ENCODE measurements at regions not wholly inside any gene's neighbourhood (a gene's known extent, or its start where the extent isn't known, plus 50 kb on each side); places are given as distances from the start of the nearest gene placed in this dataset.
A peak's percentile ranks its signal among the peaks of the same experiment; 100 is the strongest.

DNA sequence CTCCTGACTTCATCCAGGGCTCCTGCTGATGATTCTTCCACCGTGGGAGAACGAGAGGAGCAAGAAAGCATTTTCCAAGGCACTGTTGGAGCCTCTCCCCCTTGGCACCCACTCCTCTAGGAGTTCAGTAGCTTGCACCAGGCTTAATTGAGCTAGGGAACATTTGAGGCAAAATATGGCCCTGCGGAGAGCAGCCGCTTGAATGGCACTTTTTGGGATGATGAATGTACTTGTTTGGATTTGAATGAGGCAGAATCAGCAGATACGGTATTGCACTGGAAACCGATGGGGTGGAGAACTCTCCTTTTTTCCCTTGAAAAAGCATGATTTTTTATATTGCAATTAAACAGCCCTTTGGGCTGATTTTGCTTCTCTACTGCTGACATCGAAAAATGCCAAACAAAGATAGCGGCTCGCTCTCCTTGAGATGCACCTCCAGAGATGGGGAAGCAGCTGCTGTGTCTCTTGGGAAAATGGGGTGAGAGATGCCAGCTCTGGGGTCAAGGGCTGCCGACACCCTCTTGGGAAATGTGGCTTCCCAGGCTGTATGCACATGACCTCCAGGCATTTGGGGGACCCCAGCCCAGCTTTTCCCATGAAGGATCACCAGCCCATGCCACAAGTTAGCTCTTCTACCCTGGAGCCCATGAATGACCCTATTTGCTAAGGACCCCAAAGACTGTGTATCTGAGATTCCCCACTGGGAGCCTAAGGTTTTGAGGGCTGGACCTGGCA, 55.4 kb upstream of the LRP8 start:
- no peaks in the 10 kb centered on the region for H3K9me3 ChIP-seq (ENCODE audit: severe bottlenecking)
- H3K27me3 ChIP-seq (ENCODE audit: insufficient read depth, low read depth, severe bottlenecking), result no peaks in the 10 kb centered on the region
- H3K27ac ChIP-seq, result peak overlapping the region; percentile 98
- no peak overlapping the region for H3K4me3 ChIP-seq (ENCODE audit: low read depth, low read length)
- no peak for TF ChIP-seq CTCF (IDR thresholded peaks at IDR 0.05; ENCODE audit: low read depth, low read length)
- DNase-seq, result no peak
- H3K36me3 ChIP-seq, result no peaks in the 10 kb centered on the region

DNA sequence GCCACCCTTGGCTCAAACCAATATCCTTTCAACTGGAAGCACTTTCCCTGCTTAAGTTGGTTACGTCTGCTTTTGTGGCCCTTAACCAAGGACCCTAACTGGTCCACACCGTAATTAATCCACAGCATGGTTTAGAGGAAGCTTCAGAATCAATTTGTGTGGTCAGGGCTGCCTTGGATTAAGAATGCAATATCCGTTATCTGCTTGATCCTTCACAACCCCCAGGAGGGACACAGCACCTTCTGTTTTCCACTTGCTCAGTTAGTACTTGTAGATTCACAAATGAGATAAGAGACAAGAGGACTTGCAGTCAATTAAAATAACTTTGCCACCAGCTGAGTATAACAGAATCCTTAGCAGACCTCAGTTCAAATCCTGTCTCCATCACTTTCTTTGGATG, 56.9 kb upstream of the LRP8 start:
- DNase-seq, result peak; percentile 73
- Histone ChIP-seq H3K27ac (peak overlapping the region; percentile 55), H3K4me3 (ENCODE audit: low read depth, low read length) (no peak overlapping the region), H3K9me3 (ENCODE audit: severe bottlenecking) (peaks cover 2% of the 10 kb centered on the region), H3K36me3 (no peaks in the 10 kb centered on the region), H3K27me3 (ENCODE audit: insufficient read depth, low read depth, severe bottlenecking) (no peaks in the 10 kb centered on the region)
- TF ChIP-seq CTCF (IDR thresholded peaks at IDR 0.05; ENCODE audit: low read depth, low read length), result no peak

GRCh38 chr1:53385276-53386225, 57.7 kb upstream of the LRP8 start:
- no peaks in the 10 kb centered on the region for H3K36me3 ChIP-seq
- peak overlapping the region; percentile 55 for H3K27ac ChIP-seq
- H3K27me3 ChIP-seq (ENCODE audit: insufficient read depth, low read depth, severe bottlenecking), result no peaks in the 10 kb centered on the region
- no peak for DNase-seq
- H3K4me3 ChIP-seq (ENCODE audit: low read depth, low read length), result no peak overlapping the region
- no peak for TF ChIP-seq CTCF (IDR thresholded peaks at IDR 0.05; ENCODE audit: low read depth, low read length)
- H3K9me3 ChIP-seq (ENCODE audit: severe bottlenecking), result peaks cover 2% of the 10 kb centered on the region

DNA sequence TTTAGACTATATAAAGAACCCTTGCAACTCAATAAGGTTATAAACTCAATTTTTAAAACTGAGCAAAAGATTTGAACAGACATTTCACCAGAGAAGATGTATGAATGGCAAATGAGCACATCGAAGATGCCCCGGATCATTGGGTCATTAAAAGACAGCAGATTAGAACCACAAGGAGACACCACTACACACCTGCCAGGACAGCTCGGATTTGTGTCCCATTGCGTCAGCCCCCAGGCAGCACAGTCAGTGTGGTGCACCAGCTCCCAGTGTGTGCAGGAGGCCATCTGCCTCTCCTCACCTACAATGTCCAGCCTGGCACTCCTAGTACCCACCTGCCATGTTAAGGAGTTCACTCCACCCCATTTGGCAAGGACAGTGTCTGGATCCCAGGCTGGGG, 61.1 kb upstream of the LRP8 start:
- Histone ChIP-seq H3K27ac (no peak overlapping the region), H3K9me3 (ENCODE audit: severe bottlenecking) (peaks cover 2% of the 10 kb centered on the region), H3K4me3 (ENCODE audit: low read depth, low read length) (no peak overlapping the region), H3K36me3 (no peaks in the 10 kb centered on the region), H3K27me3 (ENCODE audit: insufficient read depth, low read depth, severe bottlenecking) (no peaks in the 10 kb centered on the region)
- no peak for DNase-seq
- TF ChIP-seq CTCF (IDR thresholded peaks at IDR 0.05; ENCODE audit: low read depth, low read length), result no peak

- Histone ChIP-seq H3K27ac (no peak overlapping the region), H3K9me3 (ENCODE audit: severe bottlenecking) (peaks cover 2% of the 10 kb centered on the region), H3K4me3 (ENCODE audit: low read depth, low read length) (no peak overlapping the region), H3K27me3 (ENCODE audit: insufficient read depth, low read depth, severe bottlenecking) (no peaks in the 10 kb centered on the region), H3K36me3 (no peaks in the 10 kb centered on the region)
- DNase-seq, result no peak
- no peak for TF ChIP-seq CTCF (IDR thresholded peaks at IDR 0.05; ENCODE audit: low read depth, low read length)
Measured at GRCh38 chr1:53390261-53390660, 62.4 kb upstream of the LRP8 start.

All from WERI-Rb-1 (cell line).